ENCODE measurements at regions not wholly inside any gene's neighbourhood (a gene's known extent, or its start where the extent isn't known, plus 50 kb on each side); places are given as distances from the start of the nearest gene placed in this dataset.

GRCh38 chr14:37698840-37699777 is 103.7 kb downstream of the TTC6 start:
- TF ChIP-seq, protein P1, sequence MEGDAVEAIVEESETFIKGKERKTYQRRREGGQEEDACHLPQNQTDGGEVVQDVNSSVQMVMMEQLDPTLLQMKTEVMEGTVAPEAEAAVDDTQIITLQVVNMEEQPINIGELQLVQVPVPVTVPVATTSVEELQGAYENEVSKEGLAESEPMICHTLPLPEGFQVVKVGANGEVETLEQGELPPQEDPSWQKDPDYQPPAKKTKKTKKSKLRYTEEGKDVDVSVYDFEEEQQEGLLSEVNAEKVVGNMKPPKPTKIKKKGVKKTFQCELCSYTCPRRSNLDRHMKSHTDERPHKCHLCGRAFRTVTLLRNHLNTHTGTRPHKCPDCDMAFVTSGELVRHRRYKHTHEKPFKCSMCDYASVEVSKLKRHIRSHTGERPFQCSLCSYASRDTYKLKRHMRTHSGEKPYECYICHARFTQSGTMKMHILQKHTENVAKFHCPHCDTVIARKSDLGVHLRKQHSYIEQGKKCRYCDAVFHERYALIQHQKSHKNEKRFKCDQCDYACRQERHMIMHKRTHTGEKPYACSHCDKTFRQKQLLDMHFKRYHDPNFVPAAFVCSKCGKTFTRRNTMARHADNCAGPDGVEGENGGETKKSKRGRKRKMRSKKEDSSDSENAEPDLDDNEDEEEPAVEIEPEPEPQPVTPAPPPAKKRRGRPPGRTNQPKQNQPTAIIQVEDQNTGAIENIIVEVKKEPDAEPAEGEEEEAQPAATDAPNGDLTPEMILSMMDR (IDR thresholded peaks at IDR 0.05): no peak
- TF ChIP-seq ZNF263 (CRISPR knock-in tag; IDR thresholded peaks at IDR 0.05; ENCODE audit: low read depth) (no peak), ZBTB21 (CRISPR knock-in tag; IDR thresholded peaks at IDR 0.05; ENCODE audit: borderline replicate concordance) (no peak), PREB (CRISPR knock-in tag; IDR thresholded peaks at IDR 0.05; ENCODE audit: borderline replicate concordance) (no peak), TCF7 (CRISPR knock-in tag; IDR thresholded peaks at IDR 0.05; ENCODE audit: low read depth) (no peak), CREB1 (CRISPR knock-in tag; IDR thresholded peaks at IDR 0.05) (no peak), USF1 (CRISPR knock-in tag; IDR thresholded peaks at IDR 0.05) (no peak), ELF4 (CRISPR knock-in tag; IDR thresholded peaks at IDR 0.05; ENCODE audit: low read depth) (no peak), TEAD4 (CRISPR knock-in tag; IDR thresholded peaks at IDR 0.05) (no peak), ZNF138 (CRISPR knock-in tag; conservative IDR thresholded peaks at IDR 0.05) (no peak), ZNF121 (CRISPR knock-in tag; IDR thresholded peaks at IDR 0.05) (no peak), TP53 (CRISPR knock-in tag; IDR thresholded peaks at IDR 0.05) (no peak)
- TF ChIP-seq, protein P2, sequence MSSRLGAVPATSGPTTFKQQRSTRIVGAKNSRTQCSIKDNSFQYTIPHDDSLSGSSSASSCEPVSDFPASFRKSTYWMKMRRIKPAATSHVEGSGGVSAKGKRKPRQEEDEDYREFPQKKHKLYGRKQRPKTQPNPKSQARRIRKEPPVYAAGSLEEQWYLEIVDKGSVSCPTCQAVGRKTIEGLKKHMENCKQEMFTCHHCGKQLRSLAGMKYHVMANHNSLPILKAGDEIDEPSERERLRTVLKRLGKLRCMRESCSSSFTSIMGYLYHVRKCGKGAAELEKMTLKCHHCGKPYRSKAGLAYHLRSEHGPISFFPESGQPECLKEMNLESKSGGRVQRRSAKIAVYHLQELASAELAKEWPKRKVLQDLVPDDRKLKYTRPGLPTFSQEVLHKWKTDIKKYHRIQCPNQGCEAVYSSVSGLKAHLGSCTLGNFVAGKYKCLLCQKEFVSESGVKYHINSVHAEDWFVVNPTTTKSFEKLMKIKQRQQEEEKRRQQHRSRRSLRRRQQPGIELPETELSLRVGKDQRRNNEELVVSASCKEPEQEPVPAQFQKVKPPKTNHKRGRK (CRISPR knock-in tag; IDR thresholded peaks at IDR 0.05; ENCODE audit: borderline replicate concordance): no peak

All from WTC11 (cell line).